Daoy (cell line): ENCODE measurements at regions not wholly inside any gene's neighbourhood (a gene's known extent, or its start where the extent isn't known, plus 50 kb on each side); places are given as distances from the start of the nearest gene placed in this dataset.
A peak's percentile ranks its signal among the peaks of the same experiment; 100 is the strongest.
"Not testable (repeated sequence)": the region's sequence is repeated elsewhere in the genome, so short reads cannot be mapped to it uniquely, and the experiment has no call there.

Experiments used
- DNase-seq: peaks from one replicate; pipeline ENCODE4 v3.0.0-alpha.2; 2015; ENCODE audit warnings: low read depth

DNA sequence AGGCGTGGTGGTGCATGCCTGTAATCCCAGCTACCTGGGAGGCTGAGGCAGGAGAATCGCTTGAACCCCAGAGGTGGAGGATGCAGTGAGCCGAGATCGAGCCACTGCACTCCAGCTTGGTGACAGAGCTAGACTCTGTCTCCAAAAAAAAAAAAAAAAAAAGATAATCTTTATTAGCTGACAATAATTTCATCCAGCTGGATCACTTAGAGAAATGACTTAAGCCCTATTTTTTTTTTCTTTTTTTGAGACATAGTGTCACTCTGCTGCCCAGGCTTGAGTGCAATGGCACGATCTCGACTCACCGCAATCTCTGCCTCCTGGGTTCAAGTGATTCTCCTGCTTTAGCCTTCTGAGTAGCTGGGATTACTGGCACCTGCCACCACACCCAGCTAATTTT, 51.6 kb upstream of the MAP4K4 start:
- DNase-seq: not testable (repeated sequence)

- no peak for DNase-seq
These were observed 52.6 kb upstream of the MAP4K4 start for GRCh38 chr2:101644842-101645383.

GRCh38 chr2:101643004-101643524, 54.4 kb upstream of the MAP4K4 start:
- no peak for DNase-seq

- no peak for DNase-seq
These were observed 58.5 kb upstream of the MAP4K4 start for GRCh38 chr2:101638817-101639605.

DNA sequence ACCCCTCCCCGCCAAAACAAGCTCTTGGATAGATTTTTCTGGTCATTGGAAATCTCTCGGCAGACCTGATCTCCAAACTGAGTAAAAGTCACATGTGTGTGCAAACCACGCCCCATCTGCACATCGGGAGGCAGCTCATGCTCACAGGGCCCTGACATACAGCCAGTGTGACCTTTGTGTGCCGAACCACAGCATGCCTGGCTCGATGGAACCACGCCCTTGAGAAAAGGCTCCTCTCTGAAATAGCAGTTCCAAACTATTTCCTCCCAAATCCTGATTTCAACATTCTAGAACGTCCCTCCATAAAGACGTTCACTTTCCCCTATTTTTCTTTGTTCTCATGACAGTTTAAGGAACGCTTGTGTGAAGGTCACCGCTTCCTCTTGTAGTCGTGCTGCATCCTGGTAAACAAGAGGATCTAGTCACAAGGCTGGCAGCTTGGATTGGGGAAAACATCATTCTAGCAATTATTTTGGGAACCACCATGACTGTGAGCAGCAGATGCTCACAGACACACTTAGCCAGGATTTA, 59.3 kb upstream of the MAP4K4 start:
- DNase-seq: no peak

DNA sequence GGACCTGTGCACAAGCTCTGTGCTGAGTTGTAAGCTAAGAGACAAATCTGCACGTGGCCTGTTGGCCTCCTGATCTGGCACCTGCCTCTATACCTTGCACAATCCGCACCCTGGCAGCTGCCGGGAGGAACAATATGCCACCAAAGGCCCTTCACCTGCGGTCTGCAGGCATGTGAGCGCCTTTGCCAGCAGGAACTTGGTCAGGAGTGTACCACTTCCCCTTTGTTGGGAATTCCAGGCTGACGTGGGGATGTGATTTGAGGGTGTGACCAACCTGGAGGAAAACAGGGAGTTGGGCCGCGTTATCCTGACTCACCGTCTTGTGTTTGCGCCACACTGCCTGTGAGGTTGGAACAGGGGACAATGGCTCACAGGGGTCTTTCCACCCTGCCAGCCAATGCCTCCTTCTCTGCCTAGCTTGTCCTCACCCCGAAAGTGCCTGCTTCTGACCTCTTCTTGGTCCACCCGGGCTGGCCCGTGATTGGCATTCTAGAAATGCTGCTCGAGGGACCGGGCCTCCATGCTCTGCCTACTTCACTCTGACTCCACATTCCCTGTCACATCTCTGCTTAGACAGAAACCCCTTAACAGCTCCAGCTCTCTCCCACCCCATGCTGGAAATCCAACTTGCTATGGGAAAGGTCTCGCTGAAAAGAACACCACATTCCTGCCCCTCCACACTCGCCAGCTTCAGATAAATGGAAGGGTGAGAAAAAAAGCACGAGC, 67.1 kb upstream of the MAP4K4 start:
- peak; percentile 87 for DNase-seq

DNA sequence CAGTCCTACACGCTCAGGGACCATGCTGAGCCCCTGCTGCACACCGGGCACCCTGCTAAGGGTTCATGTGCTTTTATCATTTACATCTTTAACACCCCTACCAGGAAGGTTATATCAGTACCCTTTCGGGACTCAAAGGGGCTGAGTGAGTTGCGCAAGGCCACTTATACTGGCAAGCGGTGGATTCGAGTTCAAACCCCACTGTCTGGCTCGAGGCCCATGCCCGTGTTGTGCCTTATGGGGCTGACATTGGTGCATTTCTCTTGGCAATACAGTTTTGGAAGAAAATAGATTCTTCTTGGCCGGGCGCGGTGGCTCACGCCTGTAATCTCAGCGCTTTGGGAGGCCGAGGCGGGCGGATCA, 69.5 kb upstream of the MAP4K4 start:
- DNase-seq: no peak

GRCh38 chr2:101627285-101628029, 70.0 kb upstream of the MAP4K4 start:
- no peak for DNase-seq

GRCh38 chr2:101625814-101626213, 71.7 kb upstream of the MAP4K4 start:
- not testable (repeated sequence) for DNase-seq

DNA sequence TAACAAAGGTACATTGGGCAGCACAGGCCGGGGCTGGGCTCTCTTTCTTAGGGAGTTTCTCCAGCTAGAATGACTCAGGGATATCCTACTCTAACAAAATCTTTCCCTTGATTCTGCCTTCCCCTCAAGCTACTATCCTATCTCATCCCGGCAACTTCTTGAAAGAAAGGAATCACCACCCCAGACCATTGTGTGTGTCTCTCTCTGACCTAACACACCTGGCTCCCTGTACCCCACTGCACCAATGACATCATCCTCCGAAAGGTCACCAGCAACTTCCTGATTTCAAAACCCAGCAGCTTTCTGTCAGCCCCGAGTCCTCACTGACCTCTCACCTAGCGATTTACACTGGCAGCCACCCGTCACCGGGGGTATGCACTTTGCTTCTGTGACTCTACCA, 72.1 kb upstream of the MAP4K4 start:
- no peak for DNase-seq

DNA sequence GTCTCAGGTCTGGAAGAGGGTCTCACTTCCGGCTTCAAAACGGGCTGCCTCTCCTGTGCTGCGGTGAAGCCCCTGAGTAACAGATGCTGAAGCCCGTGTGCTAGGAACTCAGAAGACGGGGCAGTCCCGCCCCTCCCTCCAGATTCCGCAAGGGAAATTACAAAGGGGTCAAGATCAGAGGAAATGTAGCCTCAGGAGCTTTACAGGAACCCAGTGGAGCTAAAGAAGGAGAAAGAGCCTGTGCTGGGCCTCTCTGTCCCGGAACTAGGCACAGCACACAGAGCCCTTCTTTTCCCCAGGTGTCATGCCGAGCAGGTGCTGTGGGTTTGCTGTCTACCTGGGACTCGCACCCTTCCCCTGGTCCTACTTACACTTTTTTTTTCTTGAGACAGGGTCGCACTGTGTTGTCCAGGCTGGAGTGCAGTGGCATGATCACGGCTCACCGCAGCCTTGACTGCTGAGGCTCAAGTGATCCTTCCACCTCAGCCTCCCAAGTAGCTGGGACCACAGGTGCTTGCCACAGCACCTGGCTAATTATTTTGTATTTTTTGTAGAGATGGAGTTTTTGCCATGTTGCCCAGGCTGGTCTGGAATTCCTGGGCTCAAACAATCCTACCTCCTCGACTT, 72.7 kb upstream of the MAP4K4 start:
- DNase-seq: no peak

- DNase-seq: no peak
These were observed 74.4 kb upstream of the MAP4K4 start for GRCh38 chr2:101623031-101623521.

DNA sequence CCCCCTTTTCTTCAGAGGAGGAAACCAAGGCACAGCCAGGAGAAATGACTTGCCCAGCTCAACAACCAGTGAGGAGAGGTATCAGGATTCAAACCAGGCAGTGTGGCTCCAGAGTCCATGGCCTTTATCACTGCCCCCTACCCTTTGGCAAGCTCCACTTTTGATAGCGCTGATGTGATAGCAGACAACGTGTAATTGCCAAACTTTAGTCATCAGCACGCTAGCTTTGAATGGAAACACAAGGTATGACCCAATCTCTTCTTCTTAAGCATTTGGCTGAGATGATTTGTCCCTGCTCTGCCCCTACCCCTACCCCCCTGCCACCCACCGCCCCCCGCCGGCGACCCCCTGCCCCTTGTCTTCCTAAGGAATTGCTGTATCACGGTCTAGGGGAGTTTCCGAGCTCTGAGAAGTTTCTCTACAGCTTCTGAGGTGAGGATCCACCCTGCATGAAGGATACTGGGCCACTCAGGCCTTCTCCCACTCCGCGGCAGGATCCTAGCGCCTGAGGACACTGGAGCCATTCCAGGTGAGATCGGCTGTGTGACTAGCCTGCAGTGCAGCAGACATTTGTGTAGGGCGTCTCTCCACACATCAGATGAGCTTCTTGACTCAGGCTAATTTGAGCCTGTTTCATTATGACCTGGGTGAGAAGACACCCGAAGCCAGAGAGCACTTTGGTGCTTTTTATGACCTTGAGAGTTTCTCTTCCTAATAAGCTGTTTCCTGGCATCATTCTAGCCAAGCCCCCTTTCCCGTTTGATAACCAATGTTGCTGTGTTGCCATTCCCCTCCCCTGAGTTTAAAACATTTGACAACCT, 75.1 kb upstream of the MAP4K4 start:
- DNase-seq: no peak

- DNase-seq: no peak
These were observed 78.3 kb upstream of the MAP4K4 start for GRCh38 chr2:101619191-101619591.

DNA sequence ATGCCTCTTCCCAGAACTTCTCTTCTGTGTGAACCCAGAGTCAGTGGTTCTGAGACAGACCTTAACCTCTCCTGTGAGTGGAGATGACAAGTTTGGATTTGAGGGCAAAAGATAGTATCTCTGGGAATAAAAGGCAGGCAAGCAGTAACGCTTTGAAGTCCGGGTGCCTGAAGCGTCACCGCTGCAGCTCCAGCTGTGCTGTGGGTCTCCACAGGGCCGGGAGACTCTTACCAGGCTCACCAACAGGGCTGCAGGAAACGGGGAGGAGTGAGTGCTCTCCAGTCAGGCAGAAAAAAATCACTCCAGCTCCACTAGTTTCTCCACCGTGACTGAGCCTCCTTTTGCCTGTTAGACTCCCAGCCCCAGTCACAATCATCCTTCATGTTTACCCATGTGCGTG, 79.7 kb upstream of the MAP4K4 start:
- DNase-seq: peak; percentile 49

DNA sequence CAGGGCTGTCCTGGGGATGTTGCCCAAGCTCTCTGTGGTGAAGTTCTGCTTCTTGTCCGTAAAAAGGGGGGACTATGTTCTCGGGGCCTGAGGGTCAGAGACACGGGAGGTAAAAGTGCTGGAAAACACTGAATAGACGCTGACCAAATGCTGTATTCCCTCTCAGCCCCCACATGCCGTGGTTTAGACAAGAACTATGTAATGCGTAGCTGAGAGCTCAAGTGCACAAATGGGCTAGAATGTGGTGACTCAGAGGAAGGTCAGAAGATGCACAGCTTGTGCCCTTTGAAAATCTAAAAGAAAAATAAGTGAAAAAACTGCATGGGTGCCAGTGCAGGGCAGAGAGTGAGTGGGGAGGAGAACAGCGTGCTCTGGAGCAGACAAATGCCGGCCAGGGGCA, 80.3 kb upstream of the MAP4K4 start:
- peak; percentile 72 for DNase-seq

DNA sequence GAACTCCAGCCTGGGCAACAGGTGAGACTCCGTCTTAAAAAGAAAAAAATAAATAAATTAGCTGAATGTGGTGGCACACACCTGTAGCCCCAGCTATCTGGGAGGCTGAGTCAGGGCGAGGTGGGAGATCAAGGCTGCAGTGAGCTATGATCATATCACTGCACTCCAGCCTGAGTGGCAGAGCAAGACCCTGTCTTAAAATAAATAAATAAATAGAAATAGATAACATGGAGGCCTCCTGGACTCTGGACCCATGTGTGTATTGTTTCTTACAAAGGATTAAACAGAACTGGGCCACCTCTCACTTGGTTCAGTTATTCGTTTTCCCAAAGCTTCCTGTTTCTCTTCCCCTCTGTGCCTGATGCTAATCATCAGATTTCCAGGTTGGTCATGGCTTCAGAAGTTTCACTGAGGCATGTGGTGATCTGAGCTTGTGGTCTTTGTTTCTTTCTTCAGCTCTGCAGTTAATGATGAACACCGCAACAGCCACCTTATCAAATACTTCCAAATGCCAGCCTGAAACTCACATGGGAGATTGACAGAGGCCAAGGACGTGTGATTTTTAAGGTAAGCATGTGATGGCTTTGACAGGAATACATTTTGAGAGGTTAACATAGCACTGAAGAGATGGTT, 83.3 kb upstream of the MAP4K4 start:
- no peak for DNase-seq

DNA sequence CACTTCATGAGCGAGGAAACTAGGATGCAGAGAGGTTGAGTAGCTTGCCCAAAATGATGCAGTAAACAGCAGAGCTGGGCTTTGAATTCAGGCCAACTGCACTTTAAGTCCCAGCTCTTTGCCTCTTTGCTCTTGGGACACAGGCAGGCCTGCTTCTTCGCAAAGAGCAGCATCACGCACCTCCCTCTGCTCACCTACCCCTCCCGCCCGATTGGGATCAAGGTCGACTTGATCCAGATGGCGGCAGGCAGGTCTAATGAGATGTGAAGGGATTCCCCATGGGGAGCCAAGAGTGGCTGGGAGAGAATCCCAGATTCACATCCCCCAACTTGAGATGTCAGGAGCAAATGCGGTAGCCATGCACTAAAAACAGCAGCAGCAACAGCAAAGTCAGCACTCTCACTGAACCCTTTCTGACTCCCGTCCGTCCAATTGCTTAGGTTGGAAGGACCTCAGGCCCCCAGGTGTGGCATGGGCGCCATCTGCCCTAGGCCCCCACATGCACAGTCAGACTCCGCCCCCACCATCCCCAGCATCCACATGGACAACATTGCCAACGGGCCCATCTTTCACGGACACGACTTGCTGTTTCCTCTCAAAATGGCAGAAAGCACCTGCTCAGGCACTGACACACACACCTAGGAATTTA, 84.3 kb upstream of the MAP4K4 start:
- no peak for DNase-seq

- no peak for DNase-seq
These were observed 85.5 kb upstream of the MAP4K4 start for GRCh38 chr2:101612019-101612418.
